Coronary artery (tissue), 2 donors: ENCODE measurements at regions not wholly inside any gene's neighbourhood (a gene's known extent, or its start where the extent isn't known, plus 50 kb on each side); places are given as distances from the start of the nearest gene placed in this dataset.
"Not testable (repeated sequence)": the region's sequence is repeated elsewhere in the genome, so short reads cannot be mapped to it uniquely, and the experiment has no call there.

Experiments used
- DNase-seq: peaks from one replicate; pipeline ENCODE4 v3.0.0-alpha.2; 2017; ENCODE audit warnings: low spot score
- H3K27ac ChIP-seq, 2 donors: fragments of 200-600 bp; sonication (generic); one replicate each; pipeline ENCODE4 v1.5.1; 2016 to 2019
- H3K4me3 ChIP-seq: fragments of 200-600 bp; sonication (generic); 2 replicates; pipeline ENCODE4 v1.5.1; 2016; ENCODE audit warnings: mild to moderate bottlenecking, moderate library complexity
- CTCF ChIP-seq: fragments of 200-600 bp; sonication (generic); IDR thresholded peaks from one replicate; pipeline ENCODE4 v1.5.1; 2019; ENCODE audit warnings: antibody characterized with exemption

GRCh38 chr14:99035712-99036610 lies 236.0 kb downstream of the BCL11B start:
- Histone ChIP-seq H3K4me3 (peak overlapping the region; percentile 67), H3K27ac (peak overlapping the region; percentile 76 to 85)
- TF ChIP-seq CTCF = no peak
- DNase-seq = peak; percentile 97

DNA sequence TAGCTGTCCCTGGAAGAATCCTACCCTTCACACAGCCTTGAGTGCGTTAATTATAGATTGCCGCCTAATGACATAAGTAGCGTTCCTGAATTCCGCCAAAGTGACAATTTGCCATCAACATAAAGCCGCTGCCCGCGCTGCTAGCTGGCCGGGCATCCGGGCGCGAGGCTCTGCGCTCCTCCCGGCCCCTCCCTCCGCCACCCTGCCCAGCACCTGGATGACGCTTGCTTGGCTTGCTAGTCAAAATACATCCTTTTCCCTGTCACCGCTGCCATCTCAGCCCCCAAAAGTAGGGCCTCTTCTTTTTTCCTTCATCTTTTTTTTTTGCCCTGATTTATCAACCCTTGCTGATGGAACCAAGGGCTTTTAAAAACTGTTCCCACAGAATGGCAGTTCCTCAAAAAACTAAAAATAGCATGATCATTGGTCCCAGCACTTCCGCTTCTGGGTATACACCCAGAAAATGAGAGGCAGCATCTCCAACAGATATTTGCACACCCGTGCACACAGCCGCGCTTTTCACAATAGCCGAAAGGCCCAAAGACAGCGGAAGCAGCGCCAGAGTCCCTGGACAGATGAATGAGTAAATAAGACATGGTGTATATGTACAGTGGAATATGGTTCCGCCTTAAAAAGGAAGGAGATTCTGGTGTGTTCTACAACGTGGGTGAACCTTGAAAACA lies 235.2 kb downstream of the BCL11B start:
- H3K27ac ChIP-seq = peak overlapping the region; percentile 76 to 85
- H3K4me3 ChIP-seq = peak overlapping the region; percentile 67
- TF ChIP-seq CTCF = no peak
- peak; percentile 69 for DNase-seq

DNA sequence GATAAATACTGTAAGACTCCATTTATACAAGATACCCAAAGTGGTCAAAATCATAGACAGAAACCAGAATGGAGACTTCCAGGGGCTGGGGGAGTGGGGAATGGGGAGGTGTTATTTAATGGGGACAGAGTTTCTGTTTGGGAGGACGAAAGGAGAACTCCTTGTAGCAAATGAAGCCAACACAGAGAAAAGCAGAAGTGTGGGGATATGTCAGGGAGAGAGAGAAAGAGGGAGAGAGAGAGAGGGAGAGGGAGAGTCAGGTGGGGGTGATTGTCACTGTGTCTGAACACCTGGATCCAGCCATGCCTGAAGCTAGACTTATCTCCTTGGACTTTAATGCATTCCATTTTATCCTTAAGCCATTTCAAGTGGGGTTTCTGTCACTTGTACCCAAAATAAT lies 234.7 kb downstream of the BCL11B start:
- H3K4me3 ChIP-seq = not testable (repeated sequence)
- peak; percentile 16 for DNase-seq
- peak overlapping the region in 1 of 2 donors; percentile 38 for H3K27ac ChIP-seq

GRCh38 chr14:99037777-99038430 lies 234.1 kb downstream of the BCL11B start:
- DNase-seq = peak; percentile 72
- Histone ChIP-seq H3K27ac (peak overlapping the region in 1 of 2 donors; percentile 54), H3K4me3 (no peak overlapping the region)
- TF ChIP-seq CTCF = no peak

DNA sequence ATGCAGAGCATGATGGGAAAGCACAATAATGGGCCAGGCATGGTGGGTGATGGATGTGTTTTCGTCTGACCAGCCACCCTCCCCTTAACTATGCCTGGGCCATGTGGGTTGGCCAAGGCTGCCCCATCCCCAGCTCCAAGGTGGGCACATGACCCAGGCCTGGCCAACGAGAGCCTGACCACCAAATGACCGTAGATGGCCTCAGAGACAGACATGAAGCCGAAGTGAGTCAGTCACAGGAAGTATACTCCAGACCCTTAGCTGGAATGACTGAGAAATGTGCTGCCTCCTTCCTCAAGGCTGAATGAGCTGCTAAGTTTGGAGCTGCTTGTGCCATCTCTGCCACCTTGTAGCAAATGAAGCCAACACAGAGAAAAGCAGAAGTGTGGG lies 233.6 kb downstream of the BCL11B start:
- peak overlapping the region in 1 of 2 donors; percentile 54 for H3K27ac ChIP-seq
- peak; percentile 67 for DNase-seq
- no peak overlapping the region for H3K4me3 ChIP-seq
- no peak for TF ChIP-seq CTCF

- DNase-seq = peak; percentile 61
- TF ChIP-seq CTCF = no peak
- Histone ChIP-seq H3K4me3 (no peak overlapping the region), H3K27ac (no peak overlapping the region)
These were observed 232.5 kb downstream of the BCL11B start for GRCh38 chr14:99039331-99040041.

DNA sequence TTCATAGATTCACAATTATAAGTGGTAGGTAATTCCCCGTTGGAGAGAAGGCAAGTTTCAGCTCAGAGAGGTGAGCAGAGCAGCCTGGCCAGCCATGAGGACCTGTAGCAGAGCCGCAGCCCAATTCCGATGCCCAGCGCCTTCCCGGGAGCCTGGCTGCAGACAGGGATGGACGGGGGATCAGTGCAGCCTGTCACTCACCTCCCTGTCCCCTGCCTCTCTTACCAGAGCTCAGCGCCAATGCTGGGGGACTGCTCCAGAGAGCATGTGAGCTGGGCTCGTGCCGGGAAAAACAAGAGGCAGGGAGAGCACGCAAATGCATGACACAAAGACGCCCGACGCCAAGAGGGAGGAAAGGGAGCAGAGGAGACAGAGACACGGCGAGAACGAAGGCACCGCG lies 231.9 kb downstream of the BCL11B start:
- DNase-seq = peak; percentile 71
- no peak for TF ChIP-seq CTCF
- Histone ChIP-seq H3K4me3 (no peak overlapping the region), H3K27ac (no peak overlapping the region)
